A549 (cell line): ENCODE measurements at regions not wholly inside any gene's neighbourhood (a gene's known extent, or its start where the extent isn't known, plus 50 kb on each side); places are given as distances from the start of the nearest gene placed in this dataset.

ENCODE experiments used
- ATAC-seq, 2 experiments: fragments of 200-7000 bp in 1 of 2; fragments of >200 bp in 1 of 2; cut with Nextera tagmentation in 1 of 2; cut with Tn5 transposase in 1 of 2; 3 replicates each; pipeline versions ENCODE4 v1.8.0 to v1.9.1; 2018 to 2020; ENCODE audit warnings: mild to moderate bottlenecking in 1 of 2, moderate library complexity in 1 of 2
- CTCF ChIA-PET: fragments of 300-600 bp; sonication (Branson Sonifier 250); formaldehyde crosslinking; extraction: SDS; loops from one replicate; lab custom pipeline; 2021; ENCODE audit warnings: antibody characterized with exemption, inconsistent platforms; lab: Yijun Ruan, JAX
- POLR2A ChIA-PET: fragments of 350-600 bp; formaldehyde crosslinking; extraction: SDS; loops from one replicate; lab custom pipeline; 2021; ENCODE audit warnings: antibody characterized with exemption, inconsistent platforms; lab: Yijun Ruan, JAX
- DNase-seq, 2 experiments: peaks; one replicate each; pipeline versions ENCODE4 v3.0.0 to v3.0.0-alpha.2; 2011 to 2016; ENCODE audit warnings: low read depth in 1 of 2, low spot score in 1 of 2
- FAIRE-seq: peaks from 2 replicates; lab custom pipeline; 2011; peaks lifted over from hg19 to GRCh38; lab: Jason Lieb, UNC
- H3K27ac ChIP-seq, 2 experiments: fragments of >200 bp; sonication (Bioruptor Twin); formaldehyde crosslinking; 3 replicates each; pipeline ENCODE4 v1.5.1; 2016 to 2017
- H3K4me1 ChIP-seq: fragments of >200 bp; sonication (Bioruptor Twin); formaldehyde crosslinking; 3 replicates; pipeline ENCODE4 v1.6.1; 2016
- H3K4me2 ChIP-seq: fragments of >200 bp; sonication (Bioruptor Twin); formaldehyde crosslinking; 3 replicates; pipeline ENCODE4 v1.6.1; 2016
- H3K4me3 ChIP-seq: fragments of >200 bp; sonication (Bioruptor Twin); formaldehyde crosslinking; 3 replicates; pipeline ENCODE4 v1.5.1; 2016
- H3K9me3 ChIP-seq: fragments of >200 bp; sonication (Bioruptor Twin); formaldehyde crosslinking; 3 replicates; pipeline ENCODE4 v1.6.1; 2016
- BHLHE40 ChIP-seq: IDR thresholded peaks from 2 replicates; pipeline ENCODE4 v1.6.1; 2012; ENCODE audit warnings: low read depth, low read length, inconsistent platforms
- CBX8 ChIP-seq: fragments of 200-600 bp; sonication (generic); IDR thresholded peaks from 2 replicates; pipeline ENCODE4 v1.6.1; 2016
- CHD4 ChIP-seq: fragments of 200-600 bp; sonication (generic); IDR thresholded peaks from 2 replicates; pipeline ENCODE4 v1.6.1; 2016; ENCODE audit warnings: antibody characterized with exemption, mild to moderate bottlenecking, borderline replicate concordance
- EHF ChIP-seq: fragments of 250-450 bp; sonication (Bioruptor Pico); IDR thresholded peaks from 2 replicates; pipeline ENCODE4 v1.5.0; 2020; ENCODE audit warnings: mild to moderate bottlenecking
- EHMT2 ChIP-seq: fragments of 200-600 bp; sonication (generic); IDR thresholded peaks from 2 replicates; pipeline ENCODE4 v1.6.1; 2016; ENCODE audit warnings: antibody characterized with exemption, low read depth, mild to moderate bottlenecking, moderate library complexity
- ELK1 ChIP-seq: fragments of 150-350 bp; IDR thresholded peaks from 2 replicates; pipeline ENCODE4 v1.6.1; 2014; ENCODE audit warnings: low read depth, mild to moderate bottlenecking, low read length
- EP300 ChIP-seq, 2 experiments: fragments of >200 bp; sonication (Bioruptor Twin); formaldehyde crosslinking; IDR thresholded peaks; 2 replicates in 1 of 2; 3 replicates in 1 of 2; pipeline ENCODE4 v1.6.1; 2016 to 2017
- ESRRA ChIP-seq: fragments of 150-350 bp; IDR thresholded peaks from 2 replicates; pipeline ENCODE4 v1.6.1; 2014; ENCODE audit warnings: mild to moderate bottlenecking, low read length, borderline replicate concordance
- FOXS1 ChIP-seq: fragments of 250-450 bp; sonication (Bioruptor Pico); IDR thresholded peaks from 2 replicates; pipeline ENCODE4 v1.5.0; 2020; ENCODE audit warnings: mild to moderate bottlenecking, moderate library complexity
- GATA3 ChIP-seq: IDR thresholded peaks from 2 replicates; pipeline ENCODE4 v1.6.1; 2012; ENCODE audit warnings: borderline replicate concordance
- HES2 ChIP-seq: fragments of >200 bp; sonication (Bioruptor Twin); formaldehyde crosslinking; IDR thresholded peaks from 2 replicates; pipeline ENCODE4 v1.6.1; 2016
- HEYL ChIP-seq: fragments of 250-450 bp; sonication (Bioruptor Pico); IDR thresholded peaks from 2 replicates; pipeline ENCODE4 v1.8.0; 2021; ENCODE audit warnings: mild to moderate bottlenecking, moderate library complexity
- HOXA7 ChIP-seq: fragments of 250-450 bp; sonication (Bioruptor Pico); IDR thresholded peaks from 2 replicates; pipeline ENCODE4 v1.5.0; 2020; ENCODE audit warnings: mild to moderate bottlenecking, moderate library complexity
- HOXB13 ChIP-seq: fragments of 250-450 bp; sonication (Bioruptor Pico); IDR thresholded peaks from 2 replicates; pipeline ENCODE4 v1.5.0; 2020; ENCODE audit warnings: low read depth, mild to moderate bottlenecking, moderate library complexity
- HOXB5 ChIP-seq: fragments of 250-450 bp; sonication (Bioruptor Pico); IDR thresholded peaks from 2 replicates; pipeline ENCODE4 v1.5.0; 2020; ENCODE audit warnings: mild to moderate bottlenecking, moderate library complexity
- JUN ChIP-seq, 2 experiments: fragments of >200 bp; sonication (Bioruptor Twin); formaldehyde crosslinking; IDR thresholded peaks; 2 replicates in 1 of 2; 3 replicates in 1 of 2; pipeline ENCODE4 v1.6.1; 2016 to 2017
- MAFK ChIP-seq: fragments of 450-650 bp; IDR thresholded peaks from 2 replicates; pipeline ENCODE4 v1.6.1; 2014; ENCODE audit not compliant: partially characterized antibody
- MAZ ChIP-seq: fragments of 150-350 bp; IDR thresholded peaks from 2 replicates; pipeline ENCODE4 v1.6.1; 2014; ENCODE audit warnings: antibody characterized with exemption, low read depth, low read length, borderline replicate concordance
- NFE2L2 ChIP-seq: fragments of 150-350 bp; conservative IDR thresholded peaks from 2 replicates; pipeline ENCODE4 v1.6.1; 2014; ENCODE audit warnings: low read length
- NPAS2 ChIP-seq: fragments of 250-450 bp; sonication (Bioruptor Pico); IDR thresholded peaks from 2 replicates; pipeline ENCODE4 v1.8.0; 2022; ENCODE audit warnings: mild to moderate bottlenecking, moderate library complexity, borderline replicate concordance
- NR3C1 ChIP-seq: fragments of >200 bp; sonication (Bioruptor Twin); formaldehyde crosslinking; IDR thresholded peaks from 3 replicates; pipeline ENCODE4 v1.6.1; 2017
- PHF8 ChIP-seq: fragments of 200-600 bp; sonication (generic); IDR thresholded peaks from 2 replicates; pipeline ENCODE4 v1.6.1; 2016; ENCODE audit warnings: low read depth, mild to moderate bottlenecking, antibody characterized with exemption, moderate library complexity, borderline replicate concordance
- POLR2A ChIP-seq: IDR thresholded peaks from 2 replicates; pipeline ENCODE4 v1.6.1; 2012; ENCODE audit warnings: mild to moderate bottlenecking, low read length
- RARB ChIP-seq: fragments of 250-450 bp; sonication (Bioruptor Pico); IDR thresholded peaks from 2 replicates; pipeline ENCODE4 v1.8.0; 2021; ENCODE audit warnings: mild to moderate bottlenecking, moderate library complexity
- SMC3 ChIP-seq: fragments of >200 bp; sonication (Bioruptor Twin); formaldehyde crosslinking; IDR thresholded peaks from 3 replicates; pipeline ENCODE4 v1.6.1; 2018; ENCODE audit warnings: inconsistent platforms
- SREBF2 ChIP-seq: fragments of 450-650 bp; IDR thresholded peaks from 2 replicates; pipeline ENCODE4 v1.6.1; 2014; ENCODE audit warnings: mild to moderate bottlenecking, moderate library complexity
- TP53 ChIP-seq: fragments of 250-450 bp; sonication (Bioruptor Pico); IDR thresholded peaks from 2 replicates; pipeline ENCODE4 v1.5.0; 2021; ENCODE audit warnings: mild to moderate bottlenecking, moderate library complexity
- ZSCAN20 ChIP-seq: fragments of 250-450 bp; sonication (Bioruptor Pico); IDR thresholded peaks from 2 replicates; pipeline ENCODE4 v1.8.0; 2022; ENCODE audit warnings: mild to moderate bottlenecking, moderate library complexity
- WGBS: methylation state at CpG from one replicate; pipeline ENCODE4 v1.1.6; 2017; ENCODE audit errors: missing lambda C conversion rate; 5-methylcytosine and 5-hydroxymethylcytosine counted together

GRCh38 chr12:19856389-19856788 is 417.1 kb downstream of the AEBP2 start (continued):
- TF ChIP-seq HES2 (no peak), ZSCAN20 (CRISPR knock-in tag) (no peak), TP53 (CRISPR knock-in tag) (no peak), FOXS1 (CRISPR knock-in tag) (no peak), HOXA7 (CRISPR knock-in tag) (no peak), NFE2L2 (no peak), SMC3 (no peak), ESRRA (no peak)

- Histone ChIP-seq H3K4me2 (no peak overlapping the region), H3K4me1 (no peaks in the 10 kb centered on the region), H3K4me3 (no peak overlapping the region), H3K9me3 (no peaks in the 10 kb centered on the region), H3K27ac (no peak overlapping the region)
- DNase-seq (no peak), FAIRE-seq (no peak), ATAC-seq (no peak)
- ChIA-PET POLR2A (no interaction called here), CTCF (no interaction called here)
- TF ChIP-seq MAFK (no peak), SREBF2 (no peak), ELK1 (no peak), SMC3 (no peak), RARB (no peak), CHD4 (no peak), EHMT2 (no peak), HEYL (CRISPR knock-in tag) (no peak)
- WGBS, result 58% methylated on average over 5 of the region's 5 CpGs
These were observed 417.9 kb downstream of the AEBP2 start for GRCh38 chr12:19857204-19857603.

- 6% methylated on average over 1 of the region's 1 CpG for WGBS
- TF ChIP-seq JUN (IDR thresholded peaks at IDR 0.05), result no peak
- no peak for TF ChIP-seq BHLHE40
- no peak for TF ChIP-seq EHF
- no peak for FAIRE-seq
- H3K27ac ChIP-seq, result no peak overlapping the region
- ChIA-PET CTCF (interaction anchor here (1.7 kb wide), 1 partner anchor 26 kb away, joined by 4 read pairs; no protein-coding TSS in a partner anchor), POLR2A (no interaction called here)
- ATAC-seq, result no peak
- no peak overlapping the region for H3K4me3 ChIP-seq
- no peak for DNase-seq
- no peak overlapping the region for H3K4me2 ChIP-seq
- H3K4me1 ChIP-seq, result 0 out of 3 replicates have a peak, but pooled peaks cover 3% of the 10 kb centered on the region
- no peaks in the 10 kb centered on the region for H3K9me3 ChIP-seq
These were observed 427.9 kb downstream of the AEBP2 start for GRCh38 chr12:19867151-19867550.

- TF ChIP-seq HOXB13 (CRISPR knock-in tag) (no peak), PHF8 (no peak), POLR2A (no peak), NPAS2 (CRISPR knock-in tag) (no peak), MAZ (no peak), HOXB5 (CRISPR knock-in tag) (no peak), JUN (IDR thresholded peaks at IDR 0.05) (no peak), ZSCAN20 (CRISPR knock-in tag) (no peak), NR3C1 (no peak), GATA3 (no peak), ELK1 (no peak), ESRRA (no peak), CBX8 (no peak), EP300 (IDR thresholded peaks at IDR 0.05) (no peak)
- H3K27ac ChIP-seq, result no peak overlapping the region
- 0 out of 3 replicates have a peak, but pooled peaks cover 3% of the 10 kb centered on the region for H3K4me1 ChIP-seq
- ATAC-seq (no peak), FAIRE-seq (no peak), DNase-seq (no peak)
- WGBS, result 84% methylated on average over 2 of the region's 2 CpGs
- ChIA-PET CTCF (interaction anchor here (1.7 kb wide), 1 partner anchor 25 kb away, joined by 4 read pairs; no protein-coding TSS in a partner anchor), POLR2A (no interaction called here)
- H3K4me2 ChIP-seq, result no peak overlapping the region
- no peak overlapping the region for H3K4me3 ChIP-seq
- no peaks in the 10 kb centered on the region for H3K9me3 ChIP-seq
These were observed 428.7 kb downstream of the AEBP2 start for GRCh38 chr12:19867970-19868369.
